ENCODE measurements at regions not wholly inside any gene's neighbourhood (a gene's known extent, or its start where the extent isn't known, plus 50 kb on each side); places are given as distances from the start of the nearest gene placed in this dataset.

- TF ChIP-seq CTCF (conservative IDR thresholded peaks at IDR 0.05; ENCODE audit: low read depth in 2 of 2) (no peak), EZH2phosphoT487 (IDR thresholded peaks at IDR 0.05; ENCODE audit: unreplicated experiment) (no peak), POLR2AphosphoS5 (IDR thresholded peaks at IDR 0.05; ENCODE audit: low read depth) (no peak), NANOG (IDR thresholded peaks at IDR 0.05; ENCODE audit: borderline replicate concordance) (no peak), EZH2 (IDR thresholded peaks at IDR 0.05; ENCODE audit: low read depth, unreplicated experiment) (no peak), REST (IDR thresholded peaks at IDR 0.05; ENCODE audit: unreplicated experiment) (no peak), JUNB (IDR thresholded peaks at IDR 0.05; ENCODE audit: unreplicated experiment) (no peak), ZNF114 (CRISPR knock-in tag; IDR thresholded peaks at IDR 0.05) (no peak), ETS1 (IDR thresholded peaks at IDR 0.05) (no peak)
Measured at GRCh38 chr13:103795892-103796478, 729.8 kb upstream of the SLC10A2 start.

Data from GM23338 (cell line).